GM12878 (cell line): ENCODE measurements at regions not wholly inside any gene's neighbourhood (a gene's known extent, or its start where the extent isn't known, plus 50 kb on each side); places are given as distances from the start of the nearest gene placed in this dataset.

Experiments used
- CBFB ChIP-seq: IDR thresholded peaks from 2 replicates; pipeline ENCODE4 v1.6.1; 2016; ENCODE audit warnings: antibody characterized with exemption, low read depth
- EP300 ChIP-seq, 2 experiments: fragments of 150-350 bp in 1 of 2; IDR thresholded peaks; 2 replicates each; pipeline ENCODE4 v1.6.1; 2011 to 2012; ENCODE audit warnings: low read depth in 2 of 2, low read length in 2 of 2, borderline replicate concordance in 1 of 2, improper control_type of control experiment in 1 of 2, inconsistent platforms in 1 of 2; ENCODE audit not compliant: control insufficient read depth in 1 of 2
- EZH2 ChIP-seq: IDR thresholded peaks from 2 replicates; pipeline ENCODE4 v1.6.1; 2012; ENCODE audit warnings: low read depth, mild to moderate bottlenecking, control low read depth, inconsistent platforms, low read length, borderline replicate concordance; ENCODE audit not compliant: control insufficient read depth
- FOXM1 ChIP-seq: IDR thresholded peaks from 2 replicates; pipeline ENCODE4 v1.6.1; 2012; ENCODE audit warnings: low read depth, mild to moderate bottlenecking, inconsistent platforms, low read length, moderate library complexity
- NR2C1 ChIP-seq: fragments of 450-650 bp; IDR thresholded peaks from 2 replicates; pipeline ENCODE4 v1.6.1; 2017; ENCODE audit warnings: antibody characterized with exemption, mild to moderate bottlenecking, moderate library complexity
- SP1 ChIP-seq: IDR thresholded peaks from one replicate; pipeline ENCODE4 v1.6.1; 2011; ENCODE audit warnings: low read depth, low read length
- TCF7 ChIP-seq: IDR thresholded peaks from 2 replicates; pipeline ENCODE4 v1.6.1; 2014; ENCODE audit warnings: antibody characterized with exemption, borderline replicate concordance
- ZSCAN29 ChIP-seq: fragments of 450-650 bp; IDR thresholded peaks from 2 replicates; pipeline ENCODE4 v1.6.1; 2017; ENCODE audit warnings: mild to moderate bottlenecking, moderate library complexity
- TF ChIP-seq, protein P1 (sequence below), 3 experiments: IDR thresholded peaks in 2 of 3; conservative IDR thresholded peaks in 1 of 3; 2 replicates each; pipeline ENCODE4 v1.5.1; 2011; ENCODE audit warnings: low read depth in 3 of 3, low read length in 3 of 3, mild to moderate bottlenecking in 3 of 3, control low read depth in 2 of 3, moderate library complexity in 2 of 3, inconsistent platforms in 1 of 3, mixed read lengths in 1 of 3; ENCODE audit not compliant: control insufficient read depth in 2 of 3, insufficient read depth in 1 of 3; ENCODE audit errors: extremely low read depth in 1 of 3
- TF ChIP-seq, protein P2 (sequence below): IDR thresholded peaks from 2 replicates; pipeline ENCODE4 v1.6.1; 2011; ENCODE audit warnings: borderline replicate concordance, low read depth, mild to moderate bottlenecking, moderate library complexity, mixed read lengths, low read length; ENCODE audit not compliant: insufficient read depth; ENCODE audit errors: extremely low read length
- TF ChIP-seq, protein P3 (sequence below): IDR thresholded peaks from 2 replicates; pipeline ENCODE4 v1.6.1; 2011; ENCODE audit warnings: low read depth, mild to moderate bottlenecking, low read length, moderate library complexity, borderline replicate concordance; ENCODE audit errors: extremely low read depth
- TF ChIP-seq, protein P4 (sequence below): fragments of 450-650 bp; IDR thresholded peaks from 2 replicates; pipeline ENCODE4 v1.6.1; 2016; ENCODE audit warnings: mild to moderate bottlenecking, moderate library complexity, borderline replicate concordance

DNA sequence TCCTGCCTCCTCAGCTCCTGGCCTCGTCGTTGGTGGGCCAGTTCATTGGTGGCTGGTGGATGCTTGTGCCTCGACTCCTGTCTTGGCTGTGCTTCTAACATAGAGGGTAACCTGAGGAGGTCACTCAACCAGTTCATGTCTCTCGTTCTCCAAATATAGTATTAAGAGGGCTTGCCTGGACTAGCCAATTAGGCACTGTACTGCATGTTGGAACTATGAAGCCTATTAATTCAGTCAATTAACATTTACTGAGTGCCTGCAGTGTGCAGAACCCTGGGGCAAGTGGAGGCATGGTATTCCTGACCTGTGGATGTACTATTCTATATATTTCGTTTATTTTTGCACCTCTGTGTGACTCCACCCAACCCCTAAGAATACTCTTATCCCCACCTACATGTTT is 89.9 kb upstream of the PELI1 start:
- TF ChIP-seq, protein P1, sequence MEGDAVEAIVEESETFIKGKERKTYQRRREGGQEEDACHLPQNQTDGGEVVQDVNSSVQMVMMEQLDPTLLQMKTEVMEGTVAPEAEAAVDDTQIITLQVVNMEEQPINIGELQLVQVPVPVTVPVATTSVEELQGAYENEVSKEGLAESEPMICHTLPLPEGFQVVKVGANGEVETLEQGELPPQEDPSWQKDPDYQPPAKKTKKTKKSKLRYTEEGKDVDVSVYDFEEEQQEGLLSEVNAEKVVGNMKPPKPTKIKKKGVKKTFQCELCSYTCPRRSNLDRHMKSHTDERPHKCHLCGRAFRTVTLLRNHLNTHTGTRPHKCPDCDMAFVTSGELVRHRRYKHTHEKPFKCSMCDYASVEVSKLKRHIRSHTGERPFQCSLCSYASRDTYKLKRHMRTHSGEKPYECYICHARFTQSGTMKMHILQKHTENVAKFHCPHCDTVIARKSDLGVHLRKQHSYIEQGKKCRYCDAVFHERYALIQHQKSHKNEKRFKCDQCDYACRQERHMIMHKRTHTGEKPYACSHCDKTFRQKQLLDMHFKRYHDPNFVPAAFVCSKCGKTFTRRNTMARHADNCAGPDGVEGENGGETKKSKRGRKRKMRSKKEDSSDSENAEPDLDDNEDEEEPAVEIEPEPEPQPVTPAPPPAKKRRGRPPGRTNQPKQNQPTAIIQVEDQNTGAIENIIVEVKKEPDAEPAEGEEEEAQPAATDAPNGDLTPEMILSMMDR (IDR thresholded peaks at IDR 0.05 in 2 of 3, conservative IDR thresholded peaks at IDR 0.05 in 1 of 3; ENCODE audit: control insufficient read depth in 2 of 3, extremely low read depth in 1 of 3, insufficient read depth in 1 of 3, low read depth in 3 of 3, low read length in 3 of 3): no peak
- TF ChIP-seq FOXM1 (no peak), NR2C1 (no peak), TCF7 (no peak), EZH2 (no peak), ZSCAN29 (no peak), SP1 (no peak), CBFB (no peak), EP300 (IDR thresholded peaks at IDR 0.05; ENCODE audit: borderline replicate concordance in 1 of 2, control insufficient read depth in 1 of 2, low read depth in 2 of 2, low read length in 2 of 2) (no peak)
- TF ChIP-seq, protein P2, sequence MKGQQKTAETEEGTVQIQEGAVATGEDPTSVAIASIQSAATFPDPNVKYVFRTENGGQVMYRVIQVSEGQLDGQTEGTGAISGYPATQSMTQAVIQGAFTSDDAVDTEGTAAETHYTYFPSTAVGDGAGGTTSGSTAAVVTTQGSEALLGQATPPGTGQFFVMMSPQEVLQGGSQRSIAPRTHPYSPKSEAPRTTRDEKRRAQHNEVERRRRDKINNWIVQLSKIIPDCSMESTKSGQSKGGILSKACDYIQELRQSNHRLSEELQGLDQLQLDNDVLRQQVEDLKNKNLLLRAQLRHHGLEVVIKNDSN: no peak
- TF ChIP-seq, protein P3, sequence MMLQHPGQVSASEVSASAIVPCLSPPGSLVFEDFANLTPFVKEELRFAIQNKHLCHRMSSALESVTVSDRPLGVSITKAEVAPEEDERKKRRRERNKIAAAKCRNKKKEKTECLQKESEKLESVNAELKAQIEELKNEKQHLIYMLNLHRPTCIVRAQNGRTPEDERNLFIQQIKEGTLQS: no peak
- TF ChIP-seq, protein P4, sequence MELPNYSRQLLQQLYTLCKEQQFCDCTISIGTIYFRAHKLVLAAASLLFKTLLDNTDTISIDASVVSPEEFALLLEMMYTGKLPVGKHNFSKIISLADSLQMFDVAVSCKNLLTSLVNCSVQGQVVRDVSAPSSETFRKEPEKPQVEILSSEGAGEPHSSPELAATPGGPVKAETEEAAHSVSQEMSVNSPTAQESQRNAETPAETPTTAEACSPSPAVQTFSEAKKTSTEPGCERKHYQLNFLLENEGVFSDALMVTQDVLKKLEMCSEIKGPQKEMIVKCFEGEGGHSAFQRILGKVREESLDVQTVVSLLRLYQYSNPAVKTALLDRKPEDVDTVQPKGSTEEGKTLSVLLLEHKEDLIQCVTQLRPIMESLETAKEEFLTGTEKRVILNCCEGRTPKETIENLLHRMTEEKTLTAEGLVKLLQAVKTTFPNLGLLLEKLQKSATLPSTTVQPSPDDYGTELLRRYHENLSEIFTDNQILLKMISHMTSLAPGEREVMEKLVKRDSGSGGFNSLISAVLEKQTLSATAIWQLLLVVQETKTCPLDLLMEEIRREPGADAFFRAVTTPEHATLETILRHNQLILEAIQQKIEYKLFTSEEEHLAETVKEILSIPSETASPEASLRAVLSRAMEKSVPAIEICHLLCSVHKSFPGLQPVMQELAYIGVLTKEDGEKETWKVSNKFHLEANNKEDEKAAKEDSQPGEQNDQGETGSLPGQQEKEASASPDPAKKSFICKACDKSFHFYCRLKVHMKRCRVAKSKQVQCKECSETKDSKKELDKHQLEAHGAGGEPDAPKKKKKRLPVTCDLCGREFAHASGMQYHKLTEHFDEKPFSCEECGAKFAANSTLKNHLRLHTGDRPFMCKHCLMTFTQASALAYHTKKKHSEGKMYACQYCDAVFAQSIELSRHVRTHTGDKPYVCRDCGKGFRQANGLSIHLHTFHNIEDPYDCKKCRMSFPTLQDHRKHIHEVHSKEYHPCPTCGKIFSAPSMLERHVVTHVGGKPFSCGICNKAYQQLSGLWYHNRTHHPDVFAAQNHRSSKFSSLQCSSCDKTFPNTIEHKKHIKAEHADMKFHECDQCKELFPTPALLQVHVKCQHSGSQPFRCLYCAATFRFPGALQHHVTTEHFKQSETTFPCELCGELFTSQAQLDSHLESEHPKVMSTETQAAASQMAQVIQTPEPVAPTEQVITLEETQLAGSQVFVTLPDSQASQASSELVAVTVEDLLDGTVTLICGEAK: no peak
